22Rv1 (cell line): ENCODE measurements at regions not wholly inside any gene's neighbourhood (a gene's known extent, or its start where the extent isn't known, plus 50 kb on each side); places are given as distances from the start of the nearest gene placed in this dataset.

Experiments used
- H3K27ac ChIP-seq: fragments of 450-650 bp; 2 replicates; pipeline ENCODE4 v1.5.1; 2017
- CTCF ChIP-seq: fragments of 450-650 bp; IDR thresholded peaks from 2 replicates; pipeline ENCODE4 v1.5.1; 2017; ENCODE audit warnings: mild to moderate bottlenecking
- ZFX ChIP-seq: fragments of 450-650 bp; IDR thresholded peaks from 2 replicates; pipeline ENCODE4 v1.6.1; 2017; ENCODE audit warnings: antibody characterized with exemption, borderline replicate concordance

- no peak overlapping the region for H3K27ac ChIP-seq
- TF ChIP-seq ZFX, result no peak
- no peak for TF ChIP-seq CTCF
These were observed 306.8 kb downstream of the KLF12 start for GRCh38 chr13:73827434-73827833.

GRCh38 chr13:73825143-73825542 is 309.1 kb downstream of the KLF12 start:
- TF ChIP-seq CTCF (no peak), ZFX (no peak)
- H3K27ac ChIP-seq, result no peak overlapping the region

DNA sequence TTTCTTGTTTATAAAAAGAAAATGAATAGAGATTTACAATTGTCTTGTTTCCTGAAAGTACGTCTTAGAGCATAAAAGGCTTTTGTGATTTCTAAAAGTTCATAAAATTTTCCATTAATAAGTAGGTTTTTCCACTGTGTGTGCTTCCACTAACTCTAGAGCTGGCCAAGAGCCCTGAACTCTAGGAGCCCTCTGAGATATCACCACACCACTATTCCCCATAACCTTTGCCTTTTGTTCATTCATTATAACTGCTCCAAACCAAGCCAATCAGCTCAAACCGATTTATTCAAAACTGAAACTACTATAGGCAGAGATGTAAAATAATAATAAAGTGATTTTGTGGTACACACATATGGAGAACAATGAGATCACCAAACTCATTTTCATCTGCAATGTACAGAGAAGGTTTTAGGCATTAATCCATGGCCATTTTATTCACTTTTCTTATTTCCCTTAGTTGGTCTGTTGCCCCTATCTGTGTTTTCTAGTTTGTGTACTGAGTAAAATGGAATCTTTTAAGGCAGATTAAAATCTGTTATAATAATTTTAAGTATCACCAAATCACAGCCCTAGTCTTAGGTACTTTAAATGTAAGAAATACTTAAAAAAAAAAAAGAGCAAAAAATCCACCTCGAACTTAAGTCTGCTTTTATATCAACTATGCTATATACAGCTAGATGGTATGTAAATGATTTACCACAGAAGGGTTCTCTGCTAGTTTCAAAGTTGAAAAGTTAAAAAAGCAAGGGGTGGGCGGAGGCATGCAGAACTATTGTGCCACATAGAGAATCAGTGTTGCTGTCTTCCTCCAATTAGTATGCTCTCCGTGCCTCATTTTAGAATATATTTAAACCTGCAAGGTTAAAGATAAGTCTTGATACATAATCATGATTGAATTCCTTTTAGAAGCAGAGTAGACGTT is 311.3 kb downstream of the KLF12 start:
- TF ChIP-seq CTCF (no peak), ZFX (no peak)
- H3K27ac ChIP-seq, result no peak overlapping the region

- TF ChIP-seq ZFX, result no peak
- no peak for TF ChIP-seq CTCF
- no peak overlapping the region for H3K27ac ChIP-seq
These were observed 313.5 kb downstream of the KLF12 start for GRCh38 chr13:73820688-73821087.

GRCh38 chr13:73820285-73820684 is 313.9 kb downstream of the KLF12 start:
- TF ChIP-seq ZFX, result no peak
- TF ChIP-seq CTCF, result no peak
- H3K27ac ChIP-seq, result no peak overlapping the region

DNA sequence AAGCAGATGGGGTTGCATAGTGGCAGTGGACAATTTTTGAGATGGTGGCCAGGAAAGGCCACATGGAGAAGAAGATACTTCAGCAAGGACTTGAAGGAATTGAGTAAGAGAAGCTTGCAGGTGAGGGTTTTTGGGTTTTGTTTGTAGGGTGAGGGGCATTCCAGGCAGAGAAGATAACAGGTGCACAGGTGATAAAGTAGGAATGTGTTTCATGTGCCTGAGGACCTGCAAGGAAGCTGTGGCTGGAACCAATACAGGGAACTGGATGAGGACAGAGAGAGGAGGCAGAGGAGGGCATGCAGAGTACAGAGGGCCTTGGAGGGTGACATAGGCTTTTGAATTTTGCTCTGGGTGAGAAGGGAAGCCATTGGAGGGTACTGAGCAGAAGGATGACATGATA is 314.5 kb downstream of the KLF12 start:
- H3K27ac ChIP-seq, result no peak overlapping the region
- TF ChIP-seq CTCF (no peak), ZFX (no peak)

DNA sequence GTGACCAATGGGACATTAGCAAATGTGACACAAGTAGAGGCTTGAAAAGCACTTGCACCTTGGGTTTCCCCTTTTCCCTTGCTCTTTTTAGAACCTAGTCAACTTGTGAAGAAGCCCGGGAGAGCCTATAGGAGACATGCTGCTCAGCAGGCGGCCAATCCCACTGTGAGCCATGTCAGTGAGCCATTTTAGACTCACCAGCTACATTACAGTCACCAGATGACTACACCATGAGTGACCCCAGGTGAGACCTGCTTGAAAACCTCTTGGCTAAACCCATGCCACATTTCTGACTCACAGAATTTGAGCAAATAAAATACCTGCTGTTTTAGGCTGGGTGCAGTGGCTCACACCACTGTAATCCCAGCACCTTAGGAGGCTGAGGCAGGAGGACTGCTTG is 317.5 kb downstream of the KLF12 start:
- TF ChIP-seq CTCF (no peak), ZFX (no peak)

More for the DNA sequence above, 317.5 kb downstream of the KLF12 start:
- no peak overlapping the region for H3K27ac ChIP-seq
